Right cardiac atrium (tissue), 5 donors: ENCODE measurements at regions not wholly inside any gene's neighbourhood (a gene's known extent, or its start where the extent isn't known, plus 50 kb on each side); places are given as distances from the start of the nearest gene placed in this dataset.
A peak's percentile ranks its signal among the peaks of the same experiment; 100 is the strongest.

ENCODE experiments used
- ATAC-seq, 2 donors: fragments of 200-7000 bp; cut with Tn5 transposase; one replicate each; pipeline versions ENCODE4 v1.8.0 to v1.9.1; 2020; ENCODE audit warnings: moderate library complexity in 2 of 2, mild to moderate bottlenecking in 1 of 2
- DNase-seq, 3 donors: peaks; one replicate each; pipeline ENCODE4 v3.0.0-alpha.2; 2020
- H3K27ac ChIP-seq: one replicate; pipeline ENCODE4 v1.5.1; 2013; ENCODE audit warnings: mild to moderate bottlenecking, low read length, control low read depth, moderate library complexity
- H3K27me3 ChIP-seq: one replicate; pipeline ENCODE4 v1.6.1; 2013; ENCODE audit not compliant: control insufficient read depth, insufficient read depth
- H3K4me1 ChIP-seq: one replicate; pipeline ENCODE4 v1.6.1; 2013; ENCODE audit warnings: low read length; ENCODE audit not compliant: control insufficient read depth, insufficient read depth
- H3K4me3 ChIP-seq: one replicate; pipeline ENCODE4 v1.5.1; 2013; ENCODE audit warnings: low read length, control low read depth
- H3K9me3 ChIP-seq: one replicate; pipeline ENCODE4 v1.6.1; 2013; ENCODE audit warnings: low read length; ENCODE audit not compliant: control insufficient read depth
- WGBS: extraction: QIAGEN DNeasy Blood & Tissue Kit; methylation state at CpG from one replicate; pipeline ENCODE4 v1.1.7; 2013; 5-methylcytosine and 5-hydroxymethylcytosine counted together
- intact Hi-C, 4 donors: fragments of 100-400 bp; cut with DNase I; formaldehyde crosslinking; loops; one replicate each; pipeline versions ENCODE4 v1.11.0 to v1.14.0; 2022 to 2023
- donor health status: healthy with polysubstance abuse.
- donor health status: DM: no; HTN: yes; CAD: no.
- donor health status: DM: no; HTN: no; CAD: no.
- donor health status: DM: no; HTN: yes; CAD: no; lungs with severe emphysema.
- donor health status: DM: yes; HTN: yes; CAD: no.

DNA sequence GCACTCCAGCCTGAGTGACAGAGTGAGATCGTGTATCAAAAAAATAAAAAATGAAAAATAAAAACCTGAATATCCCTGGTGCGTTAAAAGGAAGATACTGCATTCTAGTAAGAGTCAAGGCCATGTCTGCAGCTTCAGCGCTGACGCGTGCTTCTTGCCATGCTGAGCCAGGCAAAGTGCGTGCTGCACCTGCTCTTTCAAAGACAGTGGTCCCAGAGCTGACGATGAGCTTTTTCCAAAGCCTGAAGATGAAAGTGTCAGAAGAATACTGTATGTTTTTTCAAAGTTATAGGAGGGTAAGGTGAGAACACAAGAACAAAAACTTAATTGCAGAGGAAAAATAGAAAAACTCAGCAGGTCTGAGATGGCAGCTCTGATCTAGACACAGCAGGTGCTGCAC is 115.1 kb downstream of the RNASET2 start:
- no peak overlapping the region for H3K4me3 ChIP-seq
- 92% methylated on average over 7 of the region's 7 CpGs for WGBS
- no peaks in the 10 kb centered on the region for H3K4me1 ChIP-seq
- no peaks in the 10 kb centered on the region for H3K9me3 ChIP-seq
- intact Hi-C loops, result no loop called here
- H3K27me3 ChIP-seq, result no peaks in the 10 kb centered on the region
- H3K27ac ChIP-seq, result no peak overlapping the region
- no peak for DNase-seq
- ATAC-seq, result no peak

- intact Hi-C loops, result no loop called here
- DNase-seq (peak; percentile 36 to 77 (median 73)), ATAC-seq (peak in 1 of 2 donors; percentile 73)
- Histone ChIP-seq H3K4me3 (no peak overlapping the region), H3K4me1 (no peaks in the 10 kb centered on the region), H3K27ac (no peak overlapping the region), H3K27me3 (no peaks in the 10 kb centered on the region), H3K9me3 (no peaks in the 10 kb centered on the region)
- WGBS, result 33% methylated on average over 3 of the region's 3 CpGs
Measured at GRCh38 chr6:166839569-166839968, 116.8 kb downstream of the RNASET2 start.

DNA sequence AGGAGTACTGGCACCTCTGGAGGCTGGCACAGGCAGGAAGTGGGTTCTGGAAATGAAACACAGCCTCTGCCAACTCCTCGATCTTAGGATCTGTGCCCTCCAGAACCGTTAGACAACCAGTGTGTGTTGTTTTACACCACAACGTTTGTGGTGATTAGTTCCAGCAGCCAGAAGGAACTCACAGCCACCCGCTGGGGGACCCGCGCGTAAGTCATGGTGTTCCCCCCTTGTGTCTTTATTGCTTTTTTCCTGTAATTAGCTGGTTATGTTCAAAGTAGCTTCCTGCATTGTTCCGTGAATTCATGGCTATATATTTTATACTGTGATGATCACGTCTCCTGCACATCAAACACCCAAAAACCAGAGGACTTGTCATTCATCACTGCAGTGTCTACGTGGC is 117.4 kb downstream of the RNASET2 start:
- no peaks in the 10 kb centered on the region for H3K27me3 ChIP-seq
- WGBS, result 64% methylated on average over 10 of the region's 10 CpGs
- H3K27ac ChIP-seq, result no peak overlapping the region
- H3K4me3 ChIP-seq, result no peak overlapping the region
- no peaks in the 10 kb centered on the region for H3K9me3 ChIP-seq
- ATAC-seq, result no peak
- H3K4me1 ChIP-seq, result no peaks in the 10 kb centered on the region
- no peak for DNase-seq
- intact Hi-C loops, result no loop called here

- WGBS, result 88% methylated on average over 33 of the region's 33 CpGs
- H3K9me3 ChIP-seq, result no peaks in the 10 kb centered on the region
- ATAC-seq, result peak in 1 of 2 donors; percentile 38
Measured at GRCh38 chr6:166836785-166837718, 119.3 kb downstream of the RNASET2 start.

DNA sequence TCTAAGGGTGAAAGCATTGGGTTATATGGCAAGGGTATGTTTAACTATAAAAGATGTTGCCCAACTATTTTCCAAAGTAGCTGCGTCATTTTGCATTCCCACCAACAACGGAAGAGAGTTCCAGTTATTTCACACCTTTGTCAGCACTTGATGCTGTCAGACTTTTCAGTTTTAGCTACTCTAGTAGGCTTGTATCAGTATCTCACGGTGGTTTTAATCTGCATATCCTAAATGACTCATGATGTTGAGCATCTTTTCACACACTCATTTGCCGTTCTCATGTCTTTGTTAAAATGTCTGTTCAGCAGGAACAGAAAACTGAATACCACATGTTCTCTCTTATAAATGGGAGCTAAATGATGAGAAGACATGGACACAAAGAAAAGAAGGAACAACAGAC is 122.3 kb downstream of the RNASET2 start:
- 72% methylated on average over 4 of the region's 4 CpGs for WGBS
- intact Hi-C loops, result no loop called here
- ATAC-seq, result no peak

More at GRCh38 chr6:166836785-166837718, 119.3 kb downstream of the RNASET2 start:
- Histone ChIP-seq H3K4me3 (no peak overlapping the region), H3K27ac (no peak overlapping the region), H3K4me1 (no peaks in the 10 kb centered on the region), H3K27me3 (no peaks in the 10 kb centered on the region)
- DNase-seq, result no peak
- intact Hi-C loops, result no loop called here

DNA sequence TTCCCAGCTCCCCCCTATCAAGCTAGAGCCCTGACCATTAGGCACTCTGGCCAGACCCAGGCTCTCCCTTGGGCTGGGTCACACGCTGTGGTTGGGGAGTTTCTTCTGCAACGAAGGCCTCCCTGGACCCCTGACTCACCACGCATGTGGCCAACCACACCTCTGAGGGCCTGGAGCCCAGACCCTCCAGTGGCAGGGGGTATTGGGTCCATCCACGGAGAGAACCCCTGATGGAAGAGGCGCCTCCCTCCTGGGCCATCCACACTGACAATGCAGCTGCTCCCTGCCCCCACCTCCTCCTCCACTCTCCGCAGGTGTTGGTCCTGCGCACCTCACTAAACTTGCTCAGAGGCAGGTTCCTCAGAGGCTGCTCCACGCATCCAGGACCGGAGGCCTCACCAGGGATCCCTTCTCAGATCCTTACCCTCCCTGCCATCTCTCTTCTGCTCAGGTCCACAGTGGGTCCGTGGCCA is 125.4 kb downstream of the RNASET2 start:
- Histone ChIP-seq H3K27ac (no peak overlapping the region), H3K9me3 (no peaks in the 10 kb centered on the region), H3K27me3 (no peaks in the 10 kb centered on the region), H3K4me3 (no peak overlapping the region), H3K4me1 (no peaks in the 10 kb centered on the region)
- intact Hi-C loops, result no loop called here
- 94% methylated on average over 10 of the region's 10 CpGs for WGBS
- DNase-seq (no peak), ATAC-seq (no peak)

More for the DNA sequence above, 122.3 kb downstream of the RNASET2 start:
- DNase-seq, result no peak
- Histone ChIP-seq H3K27me3 (no peaks in the 10 kb centered on the region), H3K9me3 (no peaks in the 10 kb centered on the region), H3K4me3 (no peak overlapping the region), H3K4me1 (no peaks in the 10 kb centered on the region), H3K27ac (no peak overlapping the region)

- no peak overlapping the region for H3K27ac ChIP-seq
- no peaks in the 10 kb centered on the region for H3K9me3 ChIP-seq
- intact Hi-C loops, result no loop called here
- H3K27me3 ChIP-seq, result no peaks in the 10 kb centered on the region
- DNase-seq (no peak), ATAC-seq (no peak)
- 76% methylated on average over 8 of the region's 8 CpGs for WGBS
- no peaks in the 10 kb centered on the region for H3K4me1 ChIP-seq
- H3K4me3 ChIP-seq, result no peak overlapping the region
Measured at GRCh38 chr6:166830185-166830890, 126.0 kb downstream of the RNASET2 start.

- DNase-seq (no peak), ATAC-seq (no peak)
- Histone ChIP-seq H3K4me3 (no peak overlapping the region), H3K27me3 (no peaks in the 10 kb centered on the region), H3K27ac (no peak overlapping the region), H3K4me1 (no peaks in the 10 kb centered on the region), H3K9me3 (no peaks in the 10 kb centered on the region)
- WGBS, result 73% methylated on average over 6 of the region's 6 CpGs
- intact Hi-C loops, result no loop called here
Measured at GRCh38 chr6:166826264-166826663, 130.1 kb downstream of the RNASET2 start.

DNA sequence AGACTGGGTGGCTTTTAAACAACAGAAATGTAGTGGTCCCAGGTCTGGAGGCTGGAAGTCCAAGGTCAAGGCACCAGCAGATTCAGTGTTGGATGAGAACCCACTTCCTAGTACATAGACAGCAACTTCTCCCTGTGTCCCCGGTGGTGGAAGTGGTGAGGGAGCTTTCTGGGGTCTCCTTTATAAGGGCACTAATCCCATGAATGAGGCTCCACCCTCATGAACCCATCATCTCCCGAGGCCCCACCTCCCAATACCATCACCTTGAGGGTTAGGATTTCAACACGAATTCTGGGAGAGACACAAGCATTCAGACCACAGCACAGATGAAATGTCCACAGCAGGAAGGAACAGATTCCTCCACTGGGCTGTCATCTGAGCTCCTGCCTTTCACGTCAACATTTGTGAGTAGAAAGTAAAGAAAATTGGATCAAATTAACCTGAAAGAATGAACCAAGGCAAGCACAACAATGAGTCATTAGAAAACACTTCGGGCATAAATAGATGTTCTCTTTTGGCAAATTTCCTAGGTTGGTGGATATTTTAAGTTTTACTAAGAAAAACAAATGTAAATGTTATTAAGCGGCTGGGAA is 130.7 kb downstream of the RNASET2 start:
- DNase-seq (no peak), ATAC-seq (no peak)
- H3K4me1 ChIP-seq, result no peaks in the 10 kb centered on the region
- no peaks in the 10 kb centered on the region for H3K9me3 ChIP-seq
- intact Hi-C loops, result no loop called here
- no peak overlapping the region for H3K4me3 ChIP-seq
- H3K27ac ChIP-seq, result no peak overlapping the region
- no peaks in the 10 kb centered on the region for H3K27me3 ChIP-seq
- 67% methylated on average over 6 of the region's 6 CpGs for WGBS

DNA sequence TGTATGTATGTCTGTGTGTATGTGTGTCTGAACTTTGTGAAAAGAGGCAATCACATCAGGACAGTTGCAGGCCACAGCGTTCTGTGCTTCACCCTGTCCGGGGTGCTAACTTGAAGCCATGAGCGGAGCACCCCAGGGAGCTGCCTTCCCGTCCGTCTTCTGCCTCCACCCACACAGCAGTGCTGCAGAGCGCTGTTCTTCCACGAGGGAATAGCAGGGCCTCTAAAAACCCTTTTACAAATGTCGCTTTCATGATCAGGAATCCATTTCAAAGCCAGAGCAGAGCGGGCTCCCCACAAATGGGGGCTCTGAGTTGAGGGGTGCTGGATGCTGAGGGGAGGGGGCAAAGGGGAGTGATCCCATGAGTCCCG is 131.5 kb downstream of the RNASET2 start:
- intact Hi-C loops, result no loop called here
- 74% methylated on average over 10 of the region's 10 CpGs for WGBS
- H3K4me3 ChIP-seq, result no peak overlapping the region
- H3K4me1 ChIP-seq, result no peaks in the 10 kb centered on the region
- H3K9me3 ChIP-seq, result no peaks in the 10 kb centered on the region
- DNase-seq, result no peak
- ATAC-seq, result no peak
- H3K27me3 ChIP-seq, result no peaks in the 10 kb centered on the region
- H3K27ac ChIP-seq, result no peak overlapping the region
